Nephron progenitor cell (in vitro differentiated cells): ENCODE measurements at regions not wholly inside any gene's neighbourhood (a gene's known extent, or its start where the extent isn't known, plus 50 kb on each side); places are given as distances from the start of the nearest gene placed in this dataset.

Source experiments
- DNase-seq: peaks from one replicate; pipeline ENCODE4 v3.0.0; 2021
- H3K27ac Mint-ChIP-seq: 2 replicates; pipeline ENCODE4 v1.8.0; 2021; ENCODE audit warnings: mild to moderate bottlenecking, moderate library complexity, mixed read lengths
- H3K27me3 Mint-ChIP-seq: 2 replicates; pipeline ENCODE4 v1.8.0; 2021; ENCODE audit warnings: mild to moderate bottlenecking, low read depth, mixed read lengths; ENCODE audit not compliant: poor library complexity
- H3K36me3 Mint-ChIP-seq: 2 replicates; pipeline ENCODE4 v1.8.0; 2021; ENCODE audit warnings: low read depth, mixed read lengths
- H3K4me1 Mint-ChIP-seq: 2 replicates; pipeline ENCODE4 v1.8.0; 2021; ENCODE audit warnings: mixed read lengths
- H3K4me3 Mint-ChIP-seq: 2 replicates; pipeline ENCODE4 v1.8.0; 2021; ENCODE audit warnings: mild to moderate bottlenecking, moderate library complexity, mixed read lengths
- H3K9me3 Mint-ChIP-seq: 2 replicates; pipeline ENCODE4 v1.8.0; 2021; ENCODE audit warnings: mild to moderate bottlenecking, moderate library complexity, mixed read lengths
- TF ChIP-seq, protein P1 (sequence below): fragments of 200-600 bp; sonication (generic); IDR thresholded peaks from 2 replicates; pipeline ENCODE4 v1.5.0; 2021; ENCODE audit warnings: antibody characterized with exemption

DNA sequence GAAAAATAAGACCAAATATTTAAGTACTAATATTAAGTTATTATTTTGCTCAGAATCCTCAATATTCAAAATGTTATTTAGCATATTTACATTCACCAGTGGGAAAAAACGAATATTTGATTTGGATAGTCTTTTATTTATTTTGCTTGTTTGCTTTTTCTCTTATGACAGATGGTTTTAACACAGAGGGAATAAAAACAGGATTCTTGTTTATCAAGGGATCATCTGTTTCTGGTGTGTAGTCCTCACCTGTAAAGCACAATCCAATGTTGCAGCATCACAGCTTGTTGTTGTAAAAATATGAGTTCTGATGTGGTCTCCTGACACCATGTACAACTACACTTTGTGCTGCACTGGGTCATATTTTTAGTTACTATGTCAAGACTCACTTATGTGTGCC is 103.9 kb downstream of the AVPR1A start:
- Mint-ChIP-seq H3K4me1 (no peaks in the 10 kb centered on the region), H3K27me3 (no peaks in the 10 kb centered on the region), H3K27ac (no peak overlapping the region), H3K4me3 (no peak overlapping the region), H3K9me3 (no peaks in the 10 kb centered on the region), H3K36me3 (no peaks in the 10 kb centered on the region)
- no peak for DNase-seq
- TF ChIP-seq, protein P1, sequence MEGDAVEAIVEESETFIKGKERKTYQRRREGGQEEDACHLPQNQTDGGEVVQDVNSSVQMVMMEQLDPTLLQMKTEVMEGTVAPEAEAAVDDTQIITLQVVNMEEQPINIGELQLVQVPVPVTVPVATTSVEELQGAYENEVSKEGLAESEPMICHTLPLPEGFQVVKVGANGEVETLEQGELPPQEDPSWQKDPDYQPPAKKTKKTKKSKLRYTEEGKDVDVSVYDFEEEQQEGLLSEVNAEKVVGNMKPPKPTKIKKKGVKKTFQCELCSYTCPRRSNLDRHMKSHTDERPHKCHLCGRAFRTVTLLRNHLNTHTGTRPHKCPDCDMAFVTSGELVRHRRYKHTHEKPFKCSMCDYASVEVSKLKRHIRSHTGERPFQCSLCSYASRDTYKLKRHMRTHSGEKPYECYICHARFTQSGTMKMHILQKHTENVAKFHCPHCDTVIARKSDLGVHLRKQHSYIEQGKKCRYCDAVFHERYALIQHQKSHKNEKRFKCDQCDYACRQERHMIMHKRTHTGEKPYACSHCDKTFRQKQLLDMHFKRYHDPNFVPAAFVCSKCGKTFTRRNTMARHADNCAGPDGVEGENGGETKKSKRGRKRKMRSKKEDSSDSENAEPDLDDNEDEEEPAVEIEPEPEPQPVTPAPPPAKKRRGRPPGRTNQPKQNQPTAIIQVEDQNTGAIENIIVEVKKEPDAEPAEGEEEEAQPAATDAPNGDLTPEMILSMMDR, result no peak

DNA sequence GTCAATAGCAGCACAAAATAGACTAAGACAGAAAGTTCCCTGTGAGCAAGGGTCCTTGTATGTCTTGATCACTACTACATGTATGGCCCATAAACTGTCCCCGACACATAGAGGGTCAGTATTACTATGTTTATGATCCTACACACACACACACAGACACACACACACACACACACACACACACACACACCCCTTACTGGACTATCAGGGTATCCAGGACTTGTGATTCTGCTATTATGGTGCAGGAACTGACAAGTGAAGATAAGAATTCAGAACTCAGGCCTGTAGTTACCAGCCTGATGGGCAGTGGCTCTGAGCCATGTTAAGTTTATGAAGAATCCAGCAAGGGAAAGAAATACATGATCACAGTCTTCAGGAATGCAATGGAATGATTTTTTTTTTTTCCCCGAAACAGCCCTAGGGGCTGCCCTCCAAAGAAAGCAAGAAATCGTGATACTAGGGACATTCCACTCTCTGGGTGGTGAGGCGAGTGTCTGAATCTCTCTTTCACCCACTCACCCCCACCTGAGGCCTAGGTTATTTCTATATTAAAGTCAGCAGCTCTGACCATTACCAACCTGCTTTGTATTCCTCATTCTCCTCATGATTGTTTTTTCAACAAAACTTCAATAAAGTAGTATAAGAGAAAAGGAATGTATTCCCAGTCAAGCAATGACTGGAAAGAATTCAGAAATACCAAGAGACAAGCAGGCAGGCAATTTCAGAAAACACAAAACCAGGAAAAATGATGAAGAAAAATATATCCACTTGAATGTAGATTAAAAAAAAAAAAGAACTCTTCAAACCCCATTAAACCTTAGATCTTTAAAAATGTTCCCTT is 105.8 kb downstream of the AVPR1A start:
- DNase-seq, result no peak
- no peaks in the 10 kb centered on the region for H3K36me3 Mint-ChIP-seq
- no peak overlapping the region for H3K27ac Mint-ChIP-seq
- H3K4me3 Mint-ChIP-seq, result no peak overlapping the region
- TF ChIP-seq, protein P1, result no peak
- no peaks in the 10 kb centered on the region for H3K4me1 Mint-ChIP-seq
- no peaks in the 10 kb centered on the region for H3K9me3 Mint-ChIP-seq
- H3K27me3 Mint-ChIP-seq, result no peaks in the 10 kb centered on the region

DNA sequence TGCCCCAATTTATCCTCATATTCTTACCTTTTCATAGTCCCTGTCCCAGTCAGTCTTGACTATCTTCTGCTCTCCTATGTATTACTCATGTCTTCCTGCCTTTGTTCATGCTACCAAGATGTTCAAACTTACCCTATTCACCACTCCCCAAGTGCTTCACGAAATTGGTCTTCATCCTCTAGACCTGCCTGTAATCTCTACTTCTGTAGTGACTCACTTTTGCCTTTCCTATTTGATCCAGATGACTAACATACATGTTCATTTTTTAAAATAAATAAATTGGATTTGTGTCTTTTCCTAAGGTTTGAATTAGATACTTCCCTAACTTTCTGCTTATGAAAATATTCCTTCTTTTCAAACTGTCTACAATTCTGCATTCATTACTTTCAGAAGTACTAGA is 107.7 kb upstream of the PPM1H start:
- Mint-ChIP-seq H3K36me3 (no peaks in the 10 kb centered on the region), H3K9me3 (no peaks in the 10 kb centered on the region), H3K4me3 (no peak overlapping the region), H3K4me1 (no peaks in the 10 kb centered on the region), H3K27me3 (no peaks in the 10 kb centered on the region), H3K27ac (no peak overlapping the region)
- TF ChIP-seq, protein P1, result no peak
- no peak for DNase-seq

DNA sequence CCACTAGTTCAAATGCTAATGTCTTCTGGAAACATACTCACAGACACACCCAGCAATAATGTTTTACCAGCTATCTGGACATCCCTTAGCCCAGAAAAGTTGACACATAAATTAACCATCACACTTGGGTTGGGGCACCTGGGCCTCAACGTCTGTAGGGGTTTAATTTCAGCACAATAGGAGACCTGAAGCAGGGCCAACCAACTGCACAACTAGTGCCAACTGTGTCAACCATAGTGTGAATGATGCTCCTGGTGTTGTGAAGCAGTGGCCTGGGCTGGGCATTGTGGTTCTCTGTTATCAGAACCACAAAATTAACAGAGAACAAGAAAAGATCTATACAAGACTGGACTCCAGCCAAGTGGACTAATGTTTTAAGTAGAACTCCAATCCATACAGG is 106.7 kb upstream of the PPM1H start:
- H3K4me3 Mint-ChIP-seq, result no peak overlapping the region
- no peaks in the 10 kb centered on the region for H3K9me3 Mint-ChIP-seq
- H3K27me3 Mint-ChIP-seq, result no peaks in the 10 kb centered on the region
- DNase-seq, result no peak
- TF ChIP-seq, protein P1, result no peak
- no peaks in the 10 kb centered on the region for H3K36me3 Mint-ChIP-seq
- no peak overlapping the region for H3K27ac Mint-ChIP-seq
- no peaks in the 10 kb centered on the region for H3K4me1 Mint-ChIP-seq

DNA sequence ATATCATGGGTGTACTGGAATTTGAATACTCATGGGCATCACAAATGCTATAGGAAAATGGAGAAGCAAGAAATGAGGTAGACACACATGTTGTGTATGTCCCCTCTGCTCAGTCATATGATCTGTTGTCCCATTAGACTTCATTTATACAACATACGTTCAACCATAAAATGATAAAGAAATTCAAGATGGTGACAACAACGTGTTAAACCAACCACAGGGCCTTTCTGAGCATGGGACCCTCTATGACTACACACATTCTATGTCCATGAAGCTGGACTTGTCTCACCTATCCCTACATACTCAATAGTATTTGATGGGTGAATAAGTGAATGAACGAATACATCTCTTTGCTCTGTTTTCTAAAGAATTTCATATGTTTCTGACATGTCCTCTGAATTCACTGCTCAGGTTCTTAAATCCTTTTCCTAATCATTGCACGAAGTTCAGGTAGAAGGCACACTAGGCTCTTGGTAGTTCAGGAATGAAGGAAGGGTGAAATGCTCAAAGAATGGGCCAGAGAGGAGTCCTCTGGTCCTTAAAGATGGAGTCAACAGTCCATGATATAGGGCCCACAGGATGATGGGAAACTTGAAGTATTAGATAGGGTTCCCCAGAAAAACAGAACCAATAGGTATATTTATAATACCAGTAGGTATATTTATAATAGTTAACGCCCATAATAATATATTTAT is 105.7 kb upstream of the PPM1H start:
- no peaks in the 10 kb centered on the region for H3K4me1 Mint-ChIP-seq
- TF ChIP-seq, protein P1, result no peak
- H3K36me3 Mint-ChIP-seq, result no peaks in the 10 kb centered on the region
- DNase-seq, result no peak
- no peaks in the 10 kb centered on the region for H3K9me3 Mint-ChIP-seq
- H3K27ac Mint-ChIP-seq, result no peak overlapping the region
- H3K27me3 Mint-ChIP-seq, result no peaks in the 10 kb centered on the region
- H3K4me3 Mint-ChIP-seq, result no peak overlapping the region
